ENCODE measurements at regions not wholly inside any gene's neighbourhood (a gene's known extent, or its start where the extent isn't known, plus 50 kb on each side); places are given as distances from the start of the nearest gene placed in this dataset.

DNA sequence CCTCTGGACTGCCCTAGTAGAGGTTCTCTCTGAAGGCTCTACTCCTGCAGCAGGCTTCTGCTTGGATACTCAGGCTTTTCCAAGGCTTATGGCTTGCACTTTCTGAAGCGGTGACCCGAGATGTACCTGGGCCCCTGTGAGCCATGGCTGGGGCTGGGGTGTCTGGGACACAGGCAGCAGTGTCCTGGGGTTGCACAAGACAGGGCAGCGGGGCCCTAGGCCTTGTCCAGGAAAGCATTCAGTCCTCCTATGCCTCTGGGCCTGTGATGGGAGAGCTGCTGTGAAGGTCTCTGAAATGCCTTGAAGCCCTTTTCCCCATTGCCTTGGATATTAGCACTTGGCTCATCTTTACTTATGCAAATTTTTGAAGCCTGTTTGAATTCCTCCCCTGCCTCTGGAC lies 192.2 kb downstream of the YTHDC2 start:
- TF ChIP-seq CTCF (IDR thresholded peaks at IDR 0.05), result no peak
- no peak for TF ChIP-seq POLR2A (IDR thresholded peaks at IDR 0.05)
